K562 (cell line): ENCODE measurements at regions not wholly inside any gene's neighbourhood (a gene's known extent, or its start where the extent isn't known, plus 50 kb on each side); places are given as distances from the start of the nearest gene placed in this dataset.

Source experiments
- ATAC-seq: fragments of 200-7000 bp; cut with Tn5 transposase; 3 replicates; pipeline ENCODE4 v1.9.1; 2020; ENCODE audit warnings: moderate library complexity
- BruUV-seq: library from RNA; stranded (reverse); fragments of 400-500 nt; replicated peaks from 2 replicates; lab custom pipeline; 2021; lab: Mats Ljungman, UMichigan
- CTCF ChIA-PET: fragments of 300-600 bp; formaldehyde crosslinking; extraction: SDS; loops from one replicate; lab custom pipeline; 2021; ENCODE audit warnings: low intra/inter-chr PET ratio; lab: Yijun Ruan, JAX
- POLR2A ChIA-PET: fragments of 300-600, 350-650 bp; sonication (Branson Sonifier 250); formaldehyde crosslinking; extraction: SDS; loops from one replicate; lab custom pipeline; 2021; ENCODE audit warnings: antibody characterized with exemption, inconsistent platforms; lab: Yijun Ruan, JAX
- DNase-seq, 4 experiments: peaks; one replicate each; pipeline versions ENCODE4 v3.0.0 to v3.0.0-alpha.2; 2011 to 2018; ENCODE audit warnings: low spot score in 3 of 4, mixed read lengths in 3 of 4; ENCODE audit errors: extremely low read depth in 1 of 4
- FAIRE-seq: peaks from 2 replicates; lab custom pipeline; 2011; peaks lifted over from hg19 to GRCh38; lab: Jason Lieb, UNC
- H2AFZ ChIP-seq: 2 replicates; pipeline ENCODE4 v1.6.0; 2011; ENCODE audit warnings: low read depth, low read length, control low read depth, inconsistent platforms
- H3K27ac ChIP-seq: fragments of 200-600 bp; 3 replicates; pipeline ENCODE4 v1.8.0; 2011; ENCODE audit warnings: low read depth, mild to moderate bottlenecking, control low read depth, inconsistent platforms, low read length, moderate library complexity, mixed read lengths; ENCODE audit errors: extremely low read depth
- H3K27me3 ChIP-seq, 2 experiments: fragments of 300-600 bp in 1 of 2; 2 replicates in 1 of 2; 3 replicates in 1 of 2; pipeline versions ENCODE4 v1.6.0 to v1.8.0; 2011; ENCODE audit warnings: inconsistent platforms in 2 of 2, low read length in 2 of 2, mild to moderate bottlenecking in 1 of 2, mixed read lengths in 1 of 2, moderate library complexity in 1 of 2; ENCODE audit not compliant: control insufficient read depth in 2 of 2, insufficient read depth in 2 of 2
- H3K36me3 ChIP-seq: fragments of 300-600 bp; 3 replicates; pipeline ENCODE4 v1.8.0; 2011; ENCODE audit warnings: mild to moderate bottlenecking, low read length, inconsistent platforms; ENCODE audit not compliant: control insufficient read depth, insufficient read depth
- H3K4me1 ChIP-seq, 2 experiments: fragments of 200-600 bp in 1 of 2; replicated peaks in 1 of 2; 2 replicates in 1 of 2; 3 replicates in 1 of 2; pipeline versions ENCODE4 v1.5.1 to v1.8.0; 2011; ENCODE audit warnings: inconsistent platforms in 2 of 2, low read length in 2 of 2, mild to moderate bottlenecking in 1 of 2, mixed read lengths in 1 of 2, moderate library complexity in 1 of 2; ENCODE audit not compliant: control insufficient read depth in 2 of 2, insufficient read depth in 2 of 2
- H3K4me2 ChIP-seq: 2 replicates; pipeline ENCODE4 v1.6.1; 2011; ENCODE audit warnings: low read length, control low read depth, inconsistent platforms, mixed read lengths; ENCODE audit not compliant: insufficient read depth
- H3K4me3 ChIP-seq: fragments of 200-600 bp; sonication (generic), shearing (Covaris generic); 2 replicates; pipeline ENCODE4 v1.5.1; 2016; ENCODE audit warnings: control low read depth, inconsistent platforms
- H3K79me2 ChIP-seq: fragments of 200-600 bp; 3 replicates; pipeline ENCODE4 v1.8.0; 2011; ENCODE audit warnings: low read length, inconsistent platforms; ENCODE audit not compliant: control insufficient read depth, insufficient read depth
- H3K9ac ChIP-seq, 2 experiments: 2 replicates each; pipeline versions ENCODE4 v1.6.0 to v1.6.1; 2011; ENCODE audit warnings: low read depth in 2 of 2, low read length in 2 of 2, control low read depth in 1 of 2, inconsistent platforms in 1 of 2, mild to moderate bottlenecking in 1 of 2, mixed read lengths in 1 of 2; ENCODE audit not compliant: insufficient read depth in 1 of 2
- H3K9me1 ChIP-seq: one replicate; pipeline ENCODE4 v1.6.0; 2011; ENCODE audit warnings: inconsistent platforms, mild to moderate bottlenecking, low read length, moderate library complexity; ENCODE audit not compliant: control insufficient read depth, insufficient read depth
- H3K9me3 ChIP-seq: replicated peaks from 2 replicates; pipeline ENCODE4 v1.5.1; 2011; ENCODE audit warnings: low read depth, low read length, inconsistent platforms; ENCODE audit not compliant: control insufficient read depth, insufficient read depth
- H4K20me1 ChIP-seq: replicated peaks from 2 replicates; pipeline ENCODE4 v1.6.1; 2011; ENCODE audit warnings: low read length, inconsistent platforms, mixed read lengths; ENCODE audit not compliant: control insufficient read depth, insufficient read depth
- FOXK2 ChIP-seq, 2 experiments: fragments of 450-650 bp; IDR thresholded peaks in 1 of 2; conservative IDR thresholded peaks in 1 of 2; 2 replicates each; pipeline ENCODE4 v1.6.1; 2016; ENCODE audit warnings: low read depth in 2 of 2, mild to moderate bottlenecking in 1 of 2
- GATA2 ChIP-seq: sonication (generic); formaldehyde crosslinking; IDR thresholded peaks from 2 replicates; pipeline ENCODE4 v1.4.0; 2020; ENCODE audit warnings: mild to moderate bottlenecking, missing genetic modification reagents
- RAD21 ChIP-seq, 2 experiments: fragments of 250-450 bp in 1 of 2; fragments of 450-650 bp in 1 of 2; sonication (Bioruptor Pico) in 1 of 2; formaldehyde crosslinking in 1 of 2; IDR thresholded peaks in 1 of 2; conservative IDR thresholded peaks in 1 of 2; 2 replicates each; pipeline versions ENCODE4 v1.4.0 to v1.8.0; 2020 to 2022; ENCODE audit warnings: mild to moderate bottlenecking in 2 of 2, moderate library complexity in 1 of 2
- ZBTB8A ChIP-seq: fragments of 450-650 bp; IDR thresholded peaks from 2 replicates; pipeline ENCODE4 v1.6.1; 2018; ENCODE audit warnings: mild to moderate bottlenecking, moderate library complexity; ENCODE audit not compliant: partially characterized antibody
- in situ Hi-C: fragments of 300-500 bp; cut with MboI; formaldehyde crosslinking; loops from 4 replicates; pipeline ENCODE4 v1.15.0; 2018; ENCODE audit warnings: inconsistent platforms, mixed read lengths
- intact Hi-C: fragments of 100-400 bp; cut with micrococcal nuclease; formaldehyde crosslinking; loops from 2 replicates; pipeline ENCODE4 v1.14.2; 2022
- TF ChIP-seq, protein P1 (sequence below), 3 experiments: IDR thresholded peaks in 2 of 3; conservative IDR thresholded peaks in 1 of 3; 2 replicates each; pipeline ENCODE4 v1.5.1; 2011 to 2012; ENCODE audit warnings: low read length in 3 of 3, mild to moderate bottlenecking in 3 of 3, control low read depth in 2 of 3, improper control_type of control experiment in 1 of 3, inconsistent platforms in 1 of 3, low read depth in 1 of 3, mixed read lengths in 1 of 3, moderate library complexity in 1 of 3; ENCODE audit not compliant: insufficient read depth in 2 of 3
- TF ChIP-seq, protein P2 (sequence below): fragments of 450-650 bp; formaldehyde crosslinking; conservative IDR thresholded peaks from 2 replicates; pipeline ENCODE4 v1.4.0; 2022; ENCODE audit warnings: mild to moderate bottlenecking, missing genetic modification characterization
- TF ChIP-seq, protein P3 (sequence below): fragments of 450-650 bp; IDR thresholded peaks from 2 replicates; pipeline ENCODE4 v1.7.1; 2018; ENCODE audit warnings: mild to moderate bottlenecking, low read depth; ENCODE audit not compliant: partially characterized antibody

DNA sequence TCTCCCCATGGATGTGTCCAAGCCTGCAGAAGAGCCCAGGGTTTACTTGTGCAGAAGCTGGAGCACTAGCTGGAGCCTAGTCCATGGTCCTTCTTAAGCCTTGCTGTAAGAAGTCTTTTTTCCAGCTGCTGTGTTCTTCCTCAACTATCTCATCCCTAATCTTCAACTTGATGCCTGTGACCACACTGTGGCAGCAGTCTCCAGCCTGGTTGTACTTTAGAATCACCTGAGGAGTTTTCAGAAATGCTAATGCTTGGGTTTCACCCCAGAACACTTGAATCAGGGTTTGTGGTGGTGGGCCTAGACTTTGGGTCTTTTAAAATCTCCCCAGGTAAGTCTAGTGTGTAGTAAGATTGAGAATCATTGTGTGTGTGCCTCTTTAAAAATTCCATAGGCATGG, 173.6 kb downstream of the ADCYAP1 start:
- Histone ChIP-seq H3K4me1 (no peaks in the 10 kb centered on the region; a peak in 1 of 5 replicates), H3K27ac (no peak overlapping the region), H3K9me1 (no peaks in the 10 kb centered on the region), H2AFZ (no peak overlapping the region), H3K36me3 (no peaks in the 10 kb centered on the region), H3K4me2 (no peak overlapping the region), H3K9me3 (no peaks in the 10 kb centered on the region), H4K20me1 (0 out of 2 replicates have a peak, but pooled peaks cover 2% of the 10 kb centered on the region), H3K79me2 (no peaks in the 10 kb centered on the region), H3K27me3 (no peaks in the 10 kb centered on the region), H3K9ac (no peak overlapping the region), H3K4me3 (no peak overlapping the region)
- CTCF ChIA-PET = no interaction called here
- no TSS peak for BruUV-seq
- TF ChIP-seq GATA2 (peak; percentile 48), ZBTB8A (no peak), RAD21 (CRISPR knock-in tag; conservative IDR thresholded peaks at IDR 0.05 in 1 of 2, IDR thresholded peaks at IDR 0.05 in 1 of 2) (peak; percentile 31 to 50; a peak in 3 of 4 replicates), FOXK2 (conservative IDR thresholded peaks at IDR 0.05 in 1 of 2, IDR thresholded peaks at IDR 0.05 in 1 of 2; ENCODE audit: low read depth in 2 of 2) (no peak)
- TF ChIP-seq, protein P1, sequence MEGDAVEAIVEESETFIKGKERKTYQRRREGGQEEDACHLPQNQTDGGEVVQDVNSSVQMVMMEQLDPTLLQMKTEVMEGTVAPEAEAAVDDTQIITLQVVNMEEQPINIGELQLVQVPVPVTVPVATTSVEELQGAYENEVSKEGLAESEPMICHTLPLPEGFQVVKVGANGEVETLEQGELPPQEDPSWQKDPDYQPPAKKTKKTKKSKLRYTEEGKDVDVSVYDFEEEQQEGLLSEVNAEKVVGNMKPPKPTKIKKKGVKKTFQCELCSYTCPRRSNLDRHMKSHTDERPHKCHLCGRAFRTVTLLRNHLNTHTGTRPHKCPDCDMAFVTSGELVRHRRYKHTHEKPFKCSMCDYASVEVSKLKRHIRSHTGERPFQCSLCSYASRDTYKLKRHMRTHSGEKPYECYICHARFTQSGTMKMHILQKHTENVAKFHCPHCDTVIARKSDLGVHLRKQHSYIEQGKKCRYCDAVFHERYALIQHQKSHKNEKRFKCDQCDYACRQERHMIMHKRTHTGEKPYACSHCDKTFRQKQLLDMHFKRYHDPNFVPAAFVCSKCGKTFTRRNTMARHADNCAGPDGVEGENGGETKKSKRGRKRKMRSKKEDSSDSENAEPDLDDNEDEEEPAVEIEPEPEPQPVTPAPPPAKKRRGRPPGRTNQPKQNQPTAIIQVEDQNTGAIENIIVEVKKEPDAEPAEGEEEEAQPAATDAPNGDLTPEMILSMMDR (IDR thresholded peaks at IDR 0.05 in 2 of 3, conservative IDR thresholded peaks at IDR 0.05 in 1 of 3; ENCODE audit: insufficient read depth in 2 of 3, low read depth in 1 of 3, low read length in 3 of 3) = peak in 1 of 3 experiments; percentile 37; a peak in 3 of 6 replicates
- TF ChIP-seq, protein P2, sequence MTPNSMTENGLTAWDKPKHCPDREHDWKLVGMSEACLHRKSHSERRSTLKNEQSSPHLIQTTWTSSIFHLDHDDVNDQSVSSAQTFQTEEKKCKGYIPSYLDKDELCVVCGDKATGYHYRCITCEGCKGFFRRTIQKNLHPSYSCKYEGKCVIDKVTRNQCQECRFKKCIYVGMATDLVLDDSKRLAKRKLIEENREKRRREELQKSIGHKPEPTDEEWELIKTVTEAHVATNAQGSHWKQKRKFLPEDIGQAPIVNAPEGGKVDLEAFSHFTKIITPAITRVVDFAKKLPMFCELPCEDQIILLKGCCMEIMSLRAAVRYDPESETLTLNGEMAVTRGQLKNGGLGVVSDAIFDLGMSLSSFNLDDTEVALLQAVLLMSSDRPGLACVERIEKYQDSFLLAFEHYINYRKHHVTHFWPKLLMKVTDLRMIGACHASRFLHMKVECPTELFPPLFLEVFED (CRISPR knock-in tag) = no peak
- TF ChIP-seq, protein P3, sequence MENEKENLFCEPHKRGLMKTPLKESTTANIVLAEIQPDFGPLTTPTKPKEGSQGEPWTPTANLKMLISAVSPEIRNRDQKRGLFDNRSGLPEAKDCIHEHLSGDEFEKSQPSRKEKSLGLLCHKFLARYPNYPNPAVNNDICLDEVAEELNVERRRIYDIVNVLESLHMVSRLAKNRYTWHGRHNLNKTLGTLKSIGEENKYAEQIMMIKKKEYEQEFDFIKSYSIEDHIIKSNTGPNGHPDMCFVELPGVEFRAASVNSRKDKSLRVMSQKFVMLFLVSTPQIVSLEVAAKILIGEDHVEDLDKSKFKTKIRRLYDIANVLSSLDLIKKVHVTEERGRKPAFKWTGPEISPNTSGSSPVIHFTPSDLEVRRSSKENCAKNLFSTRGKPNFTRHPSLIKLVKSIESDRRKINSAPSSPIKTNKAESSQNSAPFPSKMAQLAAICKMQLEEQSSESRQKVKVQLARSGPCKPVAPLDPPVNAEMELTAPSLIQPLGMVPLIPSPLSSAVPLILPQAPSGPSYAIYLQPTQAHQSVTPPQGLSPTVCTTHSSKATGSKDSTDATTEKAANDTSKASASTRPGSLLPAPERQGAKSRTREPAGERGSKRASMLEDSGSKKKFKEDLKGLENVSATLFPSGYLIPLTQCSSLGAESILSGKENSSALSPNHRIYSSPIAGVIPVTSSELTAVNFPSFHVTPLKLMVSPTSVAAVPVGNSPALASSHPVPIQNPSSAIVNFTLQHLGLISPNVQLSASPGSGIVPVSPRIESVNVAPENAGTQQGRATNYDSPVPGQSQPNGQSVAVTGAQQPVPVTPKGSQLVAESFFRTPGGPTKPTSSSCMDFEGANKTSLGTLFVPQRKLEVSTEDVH = no peak
- DNase-seq (no peak), ATAC-seq (no peak; the same call in 2 of the 3 replicates), FAIRE-seq (no peak)
- in situ Hi-C loops (no loop called here), intact Hi-C loops (no loop called here)
- POLR2A ChIA-PET = no interaction called here
